Stimulated activated naive CD8-positive, alpha-beta T cell treated with anti-CD3 and anti-CD28 coated beads, Interleukin-15, Interleukin-2, amounts not matched to agents 100 U/mL and 50 U/mL, for 24 hours (primary cell): ENCODE measurements at regions not wholly inside any gene's neighbourhood (a gene's known extent, or its start where the extent isn't known, plus 50 kb on each side); places are given as distances from the start of the nearest gene placed in this dataset.
"Not testable (repeated sequence)": the region's sequence is repeated elsewhere in the genome, so short reads cannot be mapped to it uniquely, and the experiment has no call there.

Experiments used
- ATAC-seq: fragments of 150-1000 bp; cut with Tn5 transposase; one replicate; pipeline ENCODE4 v1.10.0; 2021
- DNase-seq: peaks from one replicate; pipeline ENCODE4 v3.0.0; 2021

GRCh38 chrX:140065961-140066662, 100.8 kb upstream of the CXorf66 start:
- no peak for DNase-seq

GRCh38 chrX:140064993-140065392, 99.7 kb upstream of the CXorf66 start:
- DNase-seq: no peak
- no peak for ATAC-seq

More at GRCh38 chrX:140065961-140066662, 100.8 kb upstream of the CXorf66 start:
- ATAC-seq: no peak

- ATAC-seq (no peak), DNase-seq (peak; percentile 65)
Observed at GRCh38 chrX:140057001-140057411, 91.7 kb upstream of the CXorf66 start.

- ATAC-seq: no peak
- DNase-seq: no peak
Observed at GRCh38 chrX:140053846-140054245, 88.5 kb upstream of the CXorf66 start.

- DNase-seq (no peak), ATAC-seq (no peak)
Observed at GRCh38 chrX:140050906-140051305, 85.6 kb upstream of the CXorf66 start.

GRCh38 chrX:140040386-140040785, 75.1 kb upstream of the CXorf66 start:
- ATAC-seq: no peak
- DNase-seq: no peak

GRCh38 chrX:140038842-140039241, 73.5 kb upstream of the CXorf66 start:
- DNase-seq (no peak), ATAC-seq (no peak)

GRCh38 chrX:140034916-140035315, 69.6 kb upstream of the CXorf66 start:
- ATAC-seq (no peak), DNase-seq (no peak)

- DNase-seq (no peak), ATAC-seq (no peak)
Observed at GRCh38 chrX:140022482-140022881, 57.2 kb upstream of the CXorf66 start.

- ATAC-seq, DNase-seq: not testable (repeated sequence)
Observed at GRCh38 chrX:140019134-140019533, 53.8 kb upstream of the CXorf66 start.
